KMS-11 (cell line): ENCODE measurements at regions not wholly inside any gene's neighbourhood (a gene's known extent, or its start where the extent isn't known, plus 50 kb on each side); places are given as distances from the start of the nearest gene placed in this dataset.

Experiments
- H2AFZ ChIP-seq: fragments of 200-600 bp; sonication (generic); 2 replicates; pipeline ENCODE4 v1.6.1; 2016; ENCODE audit warnings: antibody characterized with exemption, mixed run types, low read depth
- H3K27ac ChIP-seq: fragments of 200-600 bp; sonication (generic); 2 replicates; pipeline ENCODE4 v1.6.1; 2016; ENCODE audit warnings: mild to moderate bottlenecking, mixed run types
- H3K27me3 ChIP-seq: fragments of 200-600 bp; sonication (generic); 2 replicates; pipeline ENCODE4 v1.6.1; 2017; ENCODE audit warnings: mild to moderate bottlenecking, low read depth, mixed run types, moderate library complexity; ENCODE audit not compliant: insufficient read depth
- H3K36me3 ChIP-seq: fragments of 200-600 bp; sonication (generic); 2 replicates; pipeline ENCODE4 v1.6.1; 2017; ENCODE audit warnings: mild to moderate bottlenecking, mixed run types; ENCODE audit not compliant: insufficient read depth
- H3K4me1 ChIP-seq: fragments of 200-600 bp; sonication (generic); 2 replicates; pipeline ENCODE4 v1.6.1; 2016; ENCODE audit warnings: mild to moderate bottlenecking, low read depth, mixed run types; ENCODE audit not compliant: poor library complexity, severe bottlenecking
- H3K4me2 ChIP-seq: fragments of 200-600 bp; sonication (generic); 2 replicates; pipeline ENCODE4 v1.7.0; 2016; ENCODE audit warnings: mild to moderate bottlenecking, mixed run types
- H3K4me3 ChIP-seq: fragments of 200-600 bp; sonication (generic); IDR thresholded peaks from 2 replicates; pipeline ENCODE4 v1.6.1; 2017; ENCODE audit warnings: low read depth, low read length, mixed read lengths; ENCODE audit not compliant: insufficient read depth
- H3K79me2 ChIP-seq: fragments of 200-600 bp; sonication (generic); 2 replicates; pipeline ENCODE4 v1.6.1; 2016; ENCODE audit warnings: low read depth, mixed run types; ENCODE audit not compliant: insufficient read depth
- H3K9ac ChIP-seq: fragments of 200-600 bp; sonication (generic); 2 replicates; pipeline ENCODE4 v1.6.1; 2016; ENCODE audit warnings: mild to moderate bottlenecking, mixed run types
- H4K20me1 ChIP-seq: fragments of 200-600 bp; sonication (generic); 2 replicates; pipeline ENCODE4 v1.6.1; 2016; ENCODE audit warnings: mild to moderate bottlenecking, mixed run types; ENCODE audit not compliant: insufficient read depth
- TF ChIP-seq, protein P1 (sequence below): fragments of 200-600 bp; sonication (generic); conservative IDR thresholded peaks from 2 replicates; pipeline ENCODE4 v1.6.1; 2017; ENCODE audit warnings: low read depth, mild to moderate bottlenecking, antibody characterized with exemption, low read length, moderate library complexity, mixed read lengths

GRCh38 chr2:146252119-146252518, 1592.7 kb upstream of the ACVR2A start:
- Histone ChIP-seq H3K4me1 (no peaks in the 10 kb centered on the region), H3K36me3 (no peaks in the 10 kb centered on the region), H2AFZ (no peak overlapping the region), H3K27ac (no peak overlapping the region), H4K20me1 (no peaks in the 10 kb centered on the region), H3K27me3 (no peaks in the 10 kb centered on the region), H3K4me2 (no peak overlapping the region), H3K9ac (no peak overlapping the region), H3K4me3 (no peak overlapping the region), H3K79me2 (no peaks in the 10 kb centered on the region)
- TF ChIP-seq, protein P1, sequence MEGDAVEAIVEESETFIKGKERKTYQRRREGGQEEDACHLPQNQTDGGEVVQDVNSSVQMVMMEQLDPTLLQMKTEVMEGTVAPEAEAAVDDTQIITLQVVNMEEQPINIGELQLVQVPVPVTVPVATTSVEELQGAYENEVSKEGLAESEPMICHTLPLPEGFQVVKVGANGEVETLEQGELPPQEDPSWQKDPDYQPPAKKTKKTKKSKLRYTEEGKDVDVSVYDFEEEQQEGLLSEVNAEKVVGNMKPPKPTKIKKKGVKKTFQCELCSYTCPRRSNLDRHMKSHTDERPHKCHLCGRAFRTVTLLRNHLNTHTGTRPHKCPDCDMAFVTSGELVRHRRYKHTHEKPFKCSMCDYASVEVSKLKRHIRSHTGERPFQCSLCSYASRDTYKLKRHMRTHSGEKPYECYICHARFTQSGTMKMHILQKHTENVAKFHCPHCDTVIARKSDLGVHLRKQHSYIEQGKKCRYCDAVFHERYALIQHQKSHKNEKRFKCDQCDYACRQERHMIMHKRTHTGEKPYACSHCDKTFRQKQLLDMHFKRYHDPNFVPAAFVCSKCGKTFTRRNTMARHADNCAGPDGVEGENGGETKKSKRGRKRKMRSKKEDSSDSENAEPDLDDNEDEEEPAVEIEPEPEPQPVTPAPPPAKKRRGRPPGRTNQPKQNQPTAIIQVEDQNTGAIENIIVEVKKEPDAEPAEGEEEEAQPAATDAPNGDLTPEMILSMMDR, result no peak

- Histone ChIP-seq H4K20me1 (no peaks in the 10 kb centered on the region), H3K36me3 (no peaks in the 10 kb centered on the region), H3K9ac (no peak overlapping the region), H3K27me3 (no peaks in the 10 kb centered on the region), H3K27ac (no peak overlapping the region), H2AFZ (no peak overlapping the region), H3K4me1 (no peaks in the 10 kb centered on the region), H3K79me2 (no peaks in the 10 kb centered on the region), H3K4me2 (no peak overlapping the region), H3K4me3 (no peak overlapping the region)
- TF ChIP-seq, protein P1, result no peak
Measured at GRCh38 chr2:146251328-146251727, 1593.5 kb upstream of the ACVR2A start.

- H4K20me1 ChIP-seq, result no peaks in the 10 kb centered on the region
- H3K4me2 ChIP-seq, result no peak overlapping the region
- no peak overlapping the region for H2AFZ ChIP-seq
- no peaks in the 10 kb centered on the region for H3K27me3 ChIP-seq
- H3K36me3 ChIP-seq, result no peaks in the 10 kb centered on the region
- no peaks in the 10 kb centered on the region for H3K79me2 ChIP-seq
- no peaks in the 10 kb centered on the region for H3K4me1 ChIP-seq
- H3K27ac ChIP-seq, result no peak overlapping the region
- no peak overlapping the region for H3K9ac ChIP-seq
- TF ChIP-seq, protein P1, result no peak
- no peak overlapping the region for H3K4me3 ChIP-seq
Measured at GRCh38 chr2:146246736-146247523, 1597.9 kb upstream of the ACVR2A start.

GRCh38 chr2:146246002-146246735, 1598.7 kb upstream of the ACVR2A start:
- Histone ChIP-seq H3K4me1 (no peaks in the 10 kb centered on the region), H3K27me3 (no peaks in the 10 kb centered on the region), H3K9ac (no peak overlapping the region), H4K20me1 (no peaks in the 10 kb centered on the region), H3K4me2 (no peak overlapping the region), H2AFZ (no peak overlapping the region), H3K27ac (no peak overlapping the region), H3K36me3 (no peaks in the 10 kb centered on the region), H3K79me2 (no peaks in the 10 kb centered on the region), H3K4me3 (no peak overlapping the region)
- TF ChIP-seq, protein P1, result no peak
